HG03575 (cell line): ENCODE measurements at regions not wholly inside any gene's neighbourhood (a gene's known extent, or its start where the extent isn't known, plus 50 kb on each side); places are given as distances from the start of the nearest gene placed in this dataset.

ENCODE experiments used
- ATAC-seq: cut with Tn5 transposase; IDR thresholded peaks from one replicate; pipeline ENCODE4 v1.9.1; 2021; ENCODE audit not compliant: unreplicated experiment, insufficient number of reproducible peaks, low FRiP score; ENCODE audit errors: extremely low read depth

DNA sequence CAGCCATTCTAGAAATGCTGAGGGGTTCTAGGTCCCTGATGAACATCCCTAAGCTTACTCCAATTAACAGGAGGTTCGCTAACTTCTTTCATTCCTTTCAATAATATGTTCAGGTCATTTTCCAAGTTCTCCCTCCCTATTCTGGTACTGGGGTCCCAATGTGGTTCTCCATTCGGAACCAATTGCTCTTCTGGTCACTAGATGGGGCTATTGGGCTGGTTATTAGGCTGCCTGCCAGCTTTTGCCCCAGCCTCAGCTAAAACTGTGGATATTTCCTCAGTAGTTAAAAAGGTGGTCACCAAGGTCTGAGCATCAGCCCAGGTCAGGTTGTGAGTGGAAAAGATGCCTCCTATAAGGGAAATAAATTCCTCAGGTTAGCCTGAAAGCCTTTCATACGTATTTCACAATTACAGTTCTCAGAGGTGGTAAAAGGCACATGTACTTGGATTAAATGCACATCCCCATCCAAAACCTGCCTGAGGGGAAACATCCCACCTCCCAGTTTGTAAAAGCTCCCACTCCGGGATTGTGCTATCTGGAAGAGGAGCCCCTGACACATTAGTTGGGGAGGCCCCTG is 161.1 kb upstream of the CCDC179 start:
- no peak for ATAC-seq

DNA sequence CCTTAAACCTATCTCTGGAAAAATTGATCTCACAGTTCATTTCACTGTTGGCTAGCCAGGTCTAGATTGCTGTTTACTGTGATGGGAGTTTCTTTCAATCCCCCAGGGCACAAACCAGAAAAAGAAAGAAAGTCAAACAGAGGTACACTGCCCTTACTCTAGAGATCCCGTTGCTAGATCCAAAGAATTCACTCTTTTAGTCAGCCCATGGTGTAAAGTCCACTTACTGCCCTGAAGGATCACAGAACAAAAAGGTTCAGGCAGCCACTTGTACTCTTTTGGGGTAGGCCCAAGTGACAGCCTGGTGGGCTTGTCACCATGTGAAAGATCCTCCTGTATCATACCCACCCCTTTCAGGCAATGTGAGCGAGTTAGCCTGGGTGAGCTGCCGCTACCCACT is 162.6 kb upstream of the CCDC179 start:
- ATAC-seq, result no peak

DNA sequence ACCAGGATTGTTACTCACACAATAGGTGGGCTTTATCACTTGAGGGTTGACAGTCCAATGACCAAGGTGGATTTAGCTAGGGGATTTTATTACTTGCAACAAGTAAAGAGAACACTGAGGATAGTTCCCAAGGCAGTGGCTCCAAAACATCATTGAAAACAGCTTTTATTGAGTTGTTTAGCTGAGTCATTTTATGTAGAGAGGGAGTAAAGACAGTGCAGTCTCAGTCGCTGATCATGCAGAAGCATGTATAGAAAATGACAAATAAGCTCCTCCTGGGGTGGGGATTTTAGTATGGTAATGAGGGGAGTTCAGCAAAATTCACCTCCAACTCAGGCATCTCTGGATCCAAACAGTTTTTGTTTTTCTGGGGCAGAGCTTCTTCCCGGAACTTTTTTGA is 163.0 kb upstream of the CCDC179 start:
- ATAC-seq, result no peak

DNA sequence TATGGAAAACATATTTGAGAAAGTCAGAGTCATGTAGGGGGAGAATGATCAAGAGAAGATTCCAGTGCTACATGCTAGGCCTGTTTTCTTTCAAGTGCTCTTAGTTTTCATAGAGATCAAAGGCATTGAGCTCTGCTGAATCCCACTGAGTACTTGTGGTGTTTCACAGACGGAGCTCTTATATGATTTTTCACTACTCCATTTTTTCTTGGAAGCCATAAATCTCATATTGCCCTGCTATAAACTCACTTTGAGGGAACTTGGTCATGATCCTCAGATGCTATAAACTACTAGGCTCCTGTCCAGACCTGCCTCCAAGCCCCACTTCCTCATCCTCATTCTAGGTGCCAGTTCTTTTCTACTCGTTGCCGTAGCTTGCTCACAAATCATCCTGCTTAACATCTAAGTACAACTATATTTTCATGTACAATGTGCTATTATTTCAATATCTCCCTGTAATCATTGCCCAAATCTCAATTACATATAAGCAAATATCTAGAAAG is 180.8 kb upstream of the CCDC179 start:
- no peak for ATAC-seq

DNA sequence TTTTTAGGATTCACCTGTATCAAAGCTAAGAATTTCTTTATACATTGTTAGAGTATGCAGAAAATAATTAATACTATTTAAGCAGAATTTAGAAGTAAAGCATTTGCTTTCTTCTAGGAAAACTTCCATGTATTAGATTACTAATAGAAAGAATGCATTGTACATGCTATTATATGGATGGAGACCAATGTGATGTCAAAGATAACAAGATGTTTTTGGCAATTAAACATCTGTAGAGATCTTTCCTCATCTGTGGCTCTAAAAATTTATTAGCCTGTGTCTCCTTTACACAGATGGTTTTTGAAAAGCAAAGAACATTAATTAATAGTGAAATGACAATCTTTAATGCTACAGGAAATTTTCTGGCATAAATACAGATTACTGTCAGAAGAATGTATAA is 198.4 kb upstream of the CCDC179 start:
- no peak for ATAC-seq

DNA sequence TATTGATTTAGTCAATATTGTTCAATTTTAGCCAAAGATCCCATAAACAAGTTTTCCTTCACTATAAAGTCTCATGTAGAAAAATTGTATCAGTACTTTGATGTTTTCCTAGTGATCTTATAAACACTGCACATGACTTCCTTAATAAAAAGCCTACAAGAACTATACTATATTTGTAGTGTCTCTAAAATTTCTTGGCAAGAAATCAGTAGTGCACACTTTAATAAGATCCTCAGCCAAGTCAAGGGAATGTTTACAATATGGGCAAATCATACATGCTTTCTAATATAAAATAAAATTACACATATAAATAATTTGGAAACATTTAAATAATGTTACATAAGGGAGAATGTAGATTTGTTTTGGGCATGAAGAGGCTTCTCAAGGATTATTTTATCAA is 203.0 kb upstream of the CCDC179 start:
- no peak for ATAC-seq

DNA sequence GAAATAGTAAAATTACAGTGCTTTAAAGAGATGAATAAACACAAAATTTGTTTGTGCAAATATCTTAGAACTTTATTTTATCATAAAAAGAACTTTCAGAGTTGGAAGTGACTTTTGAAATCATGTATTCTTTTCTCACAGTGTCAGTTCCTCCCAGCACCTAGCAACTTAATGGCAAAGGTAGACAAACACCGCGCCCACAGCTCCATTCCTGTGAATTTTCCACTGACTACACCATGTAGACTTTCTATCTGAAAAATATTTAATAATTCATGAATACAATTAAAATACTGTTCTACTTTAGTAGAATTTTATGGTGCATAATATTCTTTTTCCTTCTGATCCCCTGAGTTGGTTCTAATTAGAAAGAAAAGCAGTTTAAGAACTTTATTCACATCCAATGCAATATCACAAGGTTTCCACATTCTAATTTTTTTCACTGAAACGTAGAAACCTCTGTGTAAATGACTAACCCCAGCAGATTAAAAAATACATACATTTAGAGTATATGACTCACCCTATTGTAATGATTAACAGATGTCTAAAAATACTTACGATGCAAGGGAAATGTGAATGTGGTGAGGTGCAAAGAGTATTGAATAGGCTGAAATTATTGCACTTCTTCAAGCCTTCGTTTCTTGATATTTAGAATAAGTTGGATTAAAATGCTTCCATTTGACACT is 218.2 kb upstream of the CCDC179 start:
- peak; percentile 55 for ATAC-seq

DNA sequence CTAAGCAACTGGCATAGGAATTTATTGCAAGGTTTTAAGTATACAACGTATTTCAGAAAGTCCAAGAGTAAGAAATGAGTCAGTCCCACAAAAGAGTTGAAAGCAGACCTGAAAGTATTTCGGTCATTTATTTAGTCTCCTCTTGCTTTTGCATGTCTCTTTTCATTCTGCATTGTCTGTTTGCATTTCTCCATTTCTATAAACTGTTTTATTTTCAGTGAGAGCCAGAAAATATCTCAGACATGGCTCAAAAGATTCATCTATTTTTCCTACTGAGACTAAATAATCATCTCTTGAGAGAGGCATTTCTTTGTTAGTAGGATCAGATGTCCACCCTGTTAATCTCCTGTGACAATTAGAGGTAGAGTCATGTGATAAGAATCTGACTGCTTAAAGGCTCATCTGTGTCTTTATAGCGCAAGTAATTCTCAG is 219.1 kb upstream of the CCDC179 start:
- ATAC-seq, result peak; percentile 81

DNA sequence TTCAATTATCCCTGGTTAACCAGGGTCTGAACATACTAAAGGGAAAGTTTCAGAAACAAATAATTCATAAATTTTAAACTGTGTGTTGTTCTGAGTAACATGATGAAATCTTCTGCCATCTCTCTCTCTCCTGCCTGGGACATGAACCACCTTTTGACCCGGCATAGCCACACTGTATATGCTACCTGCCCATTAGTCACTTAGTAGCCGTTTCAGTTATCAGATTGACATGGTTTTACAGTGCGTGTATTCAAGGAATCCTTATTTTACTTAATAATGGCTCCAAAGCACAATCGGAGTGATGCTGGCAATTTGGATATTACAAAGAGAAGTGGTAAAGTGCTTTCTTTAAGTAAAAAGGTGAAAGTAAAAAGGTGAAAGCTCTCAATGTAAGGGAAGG is 227.1 kb upstream of the CCDC179 start:
- ATAC-seq, result no peak

DNA sequence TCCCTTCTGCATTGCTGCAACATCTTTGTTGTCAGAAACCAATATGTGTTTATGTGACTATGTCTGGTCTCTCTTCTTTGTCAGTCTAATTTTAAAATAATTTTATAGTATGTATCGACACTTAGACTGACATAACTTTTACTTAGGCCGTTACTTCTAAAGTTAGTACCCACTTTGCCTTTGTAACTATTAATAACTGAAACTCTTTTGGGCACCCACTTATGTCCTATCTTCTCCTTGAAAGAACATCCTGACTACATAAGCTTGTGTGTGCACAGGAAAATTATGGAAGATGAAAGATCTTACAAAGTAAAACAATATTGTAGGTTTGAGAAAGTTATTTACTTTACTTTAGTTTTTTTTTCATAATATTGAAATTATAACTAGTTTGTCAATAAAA is 230.4 kb upstream of the CCDC179 start:
- ATAC-seq, result no peak

DNA sequence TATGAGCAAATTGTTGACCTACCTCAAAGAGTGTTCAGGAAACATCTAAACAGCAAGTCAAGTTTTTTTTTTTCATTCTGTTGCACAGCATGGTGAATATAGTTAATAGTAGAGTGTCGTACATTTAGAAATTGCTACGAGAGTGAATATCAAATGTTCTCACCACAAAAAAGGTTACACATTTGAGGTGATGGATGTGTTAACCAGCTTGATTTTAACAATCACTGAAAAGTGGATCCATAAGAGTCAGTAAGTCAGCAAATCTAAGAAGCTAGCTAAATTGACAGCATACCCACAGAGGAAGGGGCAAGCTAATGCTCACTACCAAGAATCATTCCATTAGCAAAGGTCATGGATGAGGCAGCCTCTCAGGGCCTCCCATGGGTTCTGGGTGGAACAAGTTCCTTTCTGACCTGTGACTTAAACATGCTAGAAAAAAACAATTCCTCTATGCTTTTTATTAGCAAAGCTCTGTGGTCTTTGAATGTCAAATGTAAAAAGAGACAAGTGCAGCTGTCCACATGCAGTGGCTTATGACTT is 235.4 kb upstream of the CCDC179 start:
- no peak for ATAC-seq

DNA sequence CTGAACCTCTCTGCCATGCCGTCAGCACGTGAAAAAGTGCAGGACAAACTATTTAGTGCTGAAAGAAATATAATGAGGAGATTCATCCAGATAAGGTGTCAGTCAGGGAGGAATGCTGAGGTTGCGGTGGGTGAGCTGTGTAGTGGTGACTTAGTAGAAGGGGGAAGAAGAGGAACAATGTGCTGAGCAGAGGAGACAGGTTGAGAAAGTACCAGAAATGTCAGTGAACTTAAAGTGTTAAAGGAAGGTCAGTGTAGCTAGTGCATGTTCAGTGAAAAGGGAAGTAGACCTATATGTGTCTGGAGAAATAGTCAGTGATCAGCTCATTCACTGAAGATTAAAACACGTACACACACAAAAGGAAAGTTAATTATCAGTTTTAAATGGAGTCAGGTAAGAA is 237.6 kb upstream of the CCDC179 start:
- no peak for ATAC-seq

DNA sequence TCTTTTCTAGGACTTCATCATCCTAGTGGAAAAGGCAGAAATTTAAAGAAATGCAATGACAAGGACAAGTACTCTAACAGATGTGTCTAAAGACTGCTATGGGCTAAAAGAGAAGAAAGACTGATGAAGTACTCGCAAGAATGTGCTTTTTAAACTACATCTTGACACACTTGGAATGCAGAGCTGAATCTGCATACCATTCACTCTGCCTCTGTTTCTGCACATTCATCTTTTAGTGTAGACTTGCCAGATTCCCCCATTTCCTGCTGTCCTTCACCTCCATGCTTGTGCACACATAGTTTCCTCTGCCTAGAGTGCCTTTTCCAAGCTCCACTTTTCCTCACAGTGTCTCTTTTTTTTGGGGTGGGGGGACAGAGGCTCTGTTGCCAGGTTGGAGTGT is 239.0 kb upstream of the CCDC179 start:
- ATAC-seq, result no peak

DNA sequence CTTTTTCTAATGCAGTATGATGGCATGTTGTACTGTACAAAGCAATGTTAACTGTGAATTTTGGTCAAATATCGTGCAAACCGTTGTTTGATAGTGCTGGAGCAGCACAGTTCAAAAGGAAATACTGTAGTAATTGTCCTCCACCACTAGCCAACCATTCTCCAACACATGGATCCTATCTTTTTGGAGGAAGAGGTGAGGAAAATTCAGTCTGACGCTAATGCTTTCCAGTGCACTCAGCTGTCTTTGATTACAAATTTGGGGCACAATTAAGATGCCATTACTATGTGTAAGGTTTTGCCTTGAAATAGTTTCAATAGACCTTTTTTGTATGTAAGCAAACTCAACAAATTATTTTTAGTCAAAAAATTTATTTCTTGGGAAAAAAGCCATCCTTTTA is 240.5 kb upstream of the CCDC179 start:
- ATAC-seq, result no peak

DNA sequence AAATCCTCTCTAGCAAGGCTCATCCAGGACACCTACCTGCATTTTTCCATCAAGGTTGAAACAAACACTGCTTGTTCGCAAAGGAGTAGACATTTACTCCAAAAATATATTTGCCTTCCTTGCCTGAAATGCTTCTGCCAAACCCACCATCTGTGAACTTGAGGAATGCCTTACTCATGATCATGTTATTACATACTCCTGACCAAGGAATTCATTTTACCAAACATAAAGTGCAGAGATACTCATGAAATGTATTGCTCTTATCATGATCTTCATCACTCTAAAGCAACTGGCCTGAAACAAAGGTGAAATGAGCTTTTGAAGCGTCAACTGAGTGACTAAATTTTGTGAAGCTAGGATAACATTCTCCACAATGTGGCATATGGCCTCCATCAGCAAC is 243.1 kb upstream of the CCDC179 start:
- ATAC-seq, result no peak

DNA sequence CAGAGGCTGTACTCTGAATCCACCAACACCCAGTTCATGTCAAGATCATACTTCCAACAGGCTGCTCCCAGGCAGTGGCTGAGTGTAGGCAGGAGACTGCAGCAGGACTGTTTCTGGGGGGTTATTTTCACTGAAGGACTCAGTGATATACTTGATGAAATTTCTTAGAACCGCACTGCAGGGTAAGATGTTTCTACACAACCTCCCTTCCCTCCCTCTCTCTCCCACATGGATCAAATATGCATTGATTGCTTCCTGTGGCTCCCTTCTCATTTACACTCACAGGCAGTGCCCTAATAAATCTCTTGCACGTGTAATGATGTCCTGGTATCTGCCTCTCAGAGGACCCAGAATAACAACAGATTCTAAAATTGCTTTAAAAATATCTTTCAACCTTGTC is 251.3 kb upstream of the CCDC179 start:
- ATAC-seq, result no peak

DNA sequence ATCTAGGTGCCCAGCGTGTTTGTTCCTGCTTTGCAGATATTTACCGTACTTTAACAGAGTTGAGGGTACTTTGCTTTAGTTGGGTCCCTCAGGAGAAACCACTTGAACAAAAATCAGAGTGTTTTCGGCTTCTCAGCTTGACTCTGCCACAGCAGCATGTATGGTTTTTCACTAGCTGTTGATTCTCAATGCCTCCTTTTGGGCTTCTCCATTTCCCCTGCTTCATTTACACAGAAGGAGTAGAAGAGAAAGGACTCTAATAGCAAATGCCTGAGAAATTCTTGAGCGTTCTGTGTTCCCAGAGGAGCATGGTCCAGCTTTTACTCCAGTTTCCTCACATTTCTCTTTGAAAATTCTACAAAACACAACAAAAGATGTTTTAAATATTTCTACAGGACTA is 252.1 kb upstream of the CCDC179 start:
- no peak for ATAC-seq

DNA sequence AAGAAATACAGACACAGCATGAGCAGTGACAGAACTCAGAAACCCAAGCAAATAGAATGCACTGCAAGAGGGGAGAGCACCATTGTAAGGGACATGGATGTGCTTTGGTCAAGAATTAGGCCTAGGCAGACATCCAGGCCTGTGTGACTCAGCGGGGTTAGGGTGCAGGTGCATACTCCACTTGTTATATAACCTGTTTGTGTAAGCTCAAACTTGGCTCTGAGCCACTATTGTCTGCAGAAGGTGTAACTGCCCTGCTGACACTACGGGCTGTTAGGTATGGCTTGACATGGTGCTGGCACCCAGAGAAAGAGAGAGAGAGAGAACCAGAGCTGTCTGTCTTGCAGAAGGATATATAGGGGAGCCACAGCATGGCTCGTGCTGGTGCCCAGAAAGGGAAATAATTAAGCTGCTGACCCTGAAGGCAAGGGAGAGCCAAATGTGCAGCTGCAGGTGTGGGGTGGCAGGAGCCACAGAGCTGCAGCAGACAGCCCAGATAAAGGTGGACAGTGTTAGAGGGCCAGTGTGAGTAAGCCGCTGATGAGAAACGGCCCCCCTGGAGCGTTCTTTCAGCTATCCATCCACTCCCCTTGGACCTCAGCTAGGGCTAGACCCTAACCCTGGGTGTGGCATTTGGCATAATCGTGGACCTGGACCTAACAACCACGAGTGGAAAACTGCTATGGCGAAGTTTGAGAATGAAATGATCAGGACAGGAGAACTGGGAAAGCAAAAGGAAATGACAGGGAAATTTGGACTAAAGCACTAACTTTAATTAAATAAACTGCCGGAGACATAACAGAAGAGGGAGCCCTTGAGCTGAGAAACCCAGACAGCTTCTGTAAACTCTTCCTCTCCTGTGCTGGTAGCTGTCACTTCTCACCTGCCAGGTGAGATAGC is 253.0 kb upstream of the CCDC179 start:
- ATAC-seq, result peak; percentile 54

DNA sequence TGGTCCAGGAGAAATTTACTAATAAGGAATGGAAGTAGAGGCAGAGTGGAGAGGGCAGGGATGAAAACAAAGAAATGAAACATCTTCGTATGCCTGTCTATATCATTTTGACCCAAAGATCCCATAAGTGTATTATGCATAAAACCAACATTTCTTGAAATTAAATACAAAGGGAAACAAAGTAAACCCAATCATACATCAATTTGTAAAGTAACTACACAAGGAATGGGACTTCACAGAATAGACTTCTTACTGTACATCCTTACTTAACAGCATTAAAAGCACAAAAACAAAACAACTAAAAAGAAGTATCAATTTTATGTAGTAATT is 253.6 kb upstream of the CCDC179 start:
- no peak for ATAC-seq

DNA sequence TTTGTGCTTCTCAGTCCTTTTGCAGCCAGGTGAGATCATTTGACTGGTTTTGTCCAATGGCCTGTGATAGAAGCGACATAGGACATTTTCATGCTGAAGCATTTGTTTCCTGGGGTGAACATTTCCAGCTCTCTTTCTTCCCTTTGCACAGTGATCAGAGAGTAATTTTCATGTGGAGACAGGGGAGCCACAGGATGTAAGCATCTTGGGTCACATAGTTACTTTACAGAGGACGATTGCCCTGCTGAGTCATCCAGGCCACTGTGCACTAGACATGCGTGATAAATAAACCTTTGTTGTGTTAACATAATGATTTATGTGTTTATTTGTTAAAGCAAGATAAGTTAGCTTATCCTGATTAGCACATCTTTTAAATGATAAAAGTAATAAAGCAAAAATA is 263.5 kb upstream of the CCDC179 start:
- no peak for ATAC-seq
